Body of pancreas (tissue), 4 donors: ENCODE measurements at regions not wholly inside any gene's neighbourhood (a gene's known extent, or its start where the extent isn't known, plus 50 kb on each side); places are given as distances from the start of the nearest gene placed in this dataset.
A peak's percentile ranks its signal among the peaks of the same experiment; 100 is the strongest.

Source experiments
- ATAC-seq: fragments of 150-250 bp; one replicate; pipeline ENCODE4 v1.9.1; 2016
- DNase-seq, 4 donors: peaks; one replicate each; pipeline ENCODE4 v3.0.0-alpha.2; 2019
- H3K27ac ChIP-seq, 4 donors: fragments of 200-600 bp; sonication (generic); 1 replicate in 3 of 4; 2 replicates in 1 of 4; pipeline versions ENCODE4 v1.5.1 to v1.6.1; 2016 to 2019; ENCODE audit warnings: mild to moderate bottlenecking in 1 of 4, mixed read lengths in 1 of 4, moderate library complexity in 1 of 4
- H3K27me3 ChIP-seq, 2 donors: fragments of 200-600 bp; sonication (generic); one replicate each; pipeline ENCODE4 v1.6.0; 2016; ENCODE audit warnings: mild to moderate bottlenecking in 1 of 2
- H3K36me3 ChIP-seq, 2 donors: fragments of 200-600 bp; sonication (generic); replicated peaks in 1 of 2; 2 replicates each; pipeline ENCODE4 v1.5.1; 2016; ENCODE audit warnings: low read depth in 2 of 2; ENCODE audit not compliant: insufficient read depth in 1 of 2
- H3K4me1 ChIP-seq: fragments of 200-600 bp; sonication (generic); one replicate; pipeline ENCODE4 v1.6.0; 2016
- H3K4me3 ChIP-seq, 2 donors: fragments of 200-600 bp; sonication (generic); 1 replicate in 1 of 2; 2 replicates in 1 of 2; pipeline ENCODE4 v1.5.1; 2016 to 2019
- H3K9me3 ChIP-seq, 3 donors: fragments of 200-600 bp; sonication (generic); 1 replicate in 2 of 3; 2 replicates in 1 of 3; pipeline ENCODE4 v1.5.1; 2016
- POLR2A ChIP-seq, 3 donors: fragments of 450-650 bp; IDR thresholded peaks; one replicate each; pipeline ENCODE4 v1.6.1; 2016; ENCODE audit warnings: antibody characterized with exemption in 3 of 3, mild to moderate bottlenecking in 2 of 3
- WGBS, 2 donors: methylation state at CpG; one replicate each; pipeline ENCODE4 v1.1.5; 2017; 5-methylcytosine and 5-hydroxymethylcytosine counted together
- intact Hi-C: fragments of 100-400 bp; cut with DNase I; formaldehyde crosslinking; loops from one replicate; pipeline ENCODE4 v1.15.1; 2023
- TF ChIP-seq, protein P1 (sequence below), 7 experiments: fragments of 450-650 bp in 4 of 7; fragments of 200-600 bp in 3 of 7; sonication (generic) in 3 of 7; IDR thresholded peaks; one replicate each; pipeline ENCODE4 v1.5.1; 2016 to 2019; ENCODE audit warnings: antibody characterized with exemption in 7 of 7

GRCh38 chr2:118403658-118404451 lies 315.6 kb downstream of the INSIG2 start:
- Histone ChIP-seq H3K27ac (no peak overlapping the region), H3K9me3 (no peaks in the 10 kb centered on the region), H3K27me3 (no peaks in the 10 kb centered on the region), H3K4me1 (no peaks in the 10 kb centered on the region), H3K4me3 (no peak overlapping the region), H3K36me3 (no peaks in the 10 kb centered on the region)
- 64 to 65% methylated on average over 5 of the region's 5 CpGs for WGBS, 2 donors
- TF ChIP-seq, protein P1, sequence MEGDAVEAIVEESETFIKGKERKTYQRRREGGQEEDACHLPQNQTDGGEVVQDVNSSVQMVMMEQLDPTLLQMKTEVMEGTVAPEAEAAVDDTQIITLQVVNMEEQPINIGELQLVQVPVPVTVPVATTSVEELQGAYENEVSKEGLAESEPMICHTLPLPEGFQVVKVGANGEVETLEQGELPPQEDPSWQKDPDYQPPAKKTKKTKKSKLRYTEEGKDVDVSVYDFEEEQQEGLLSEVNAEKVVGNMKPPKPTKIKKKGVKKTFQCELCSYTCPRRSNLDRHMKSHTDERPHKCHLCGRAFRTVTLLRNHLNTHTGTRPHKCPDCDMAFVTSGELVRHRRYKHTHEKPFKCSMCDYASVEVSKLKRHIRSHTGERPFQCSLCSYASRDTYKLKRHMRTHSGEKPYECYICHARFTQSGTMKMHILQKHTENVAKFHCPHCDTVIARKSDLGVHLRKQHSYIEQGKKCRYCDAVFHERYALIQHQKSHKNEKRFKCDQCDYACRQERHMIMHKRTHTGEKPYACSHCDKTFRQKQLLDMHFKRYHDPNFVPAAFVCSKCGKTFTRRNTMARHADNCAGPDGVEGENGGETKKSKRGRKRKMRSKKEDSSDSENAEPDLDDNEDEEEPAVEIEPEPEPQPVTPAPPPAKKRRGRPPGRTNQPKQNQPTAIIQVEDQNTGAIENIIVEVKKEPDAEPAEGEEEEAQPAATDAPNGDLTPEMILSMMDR (IDR thresholded peaks at IDR 0.05) = no peak
- no peak for TF ChIP-seq POLR2A (IDR thresholded peaks at IDR 0.05)
- ATAC-seq (no peak), DNase-seq (no peak)
- intact Hi-C loops = no loop called here

GRCh38 chr2:118388771-118389170 lies 300.5 kb downstream of the INSIG2 start:
- H3K36me3 ChIP-seq = no peaks in the 10 kb centered on the region
- intact Hi-C loops = no loop called here
- no peaks in the 10 kb centered on the region for H3K27me3 ChIP-seq
- 60 to 65% methylated on average over 2 of the region's 2 CpGs for WGBS, 2 donors
- H3K4me3 ChIP-seq = no peak overlapping the region
- TF ChIP-seq, protein P1 (IDR thresholded peaks at IDR 0.05) = no peak
- no peak for TF ChIP-seq POLR2A (IDR thresholded peaks at IDR 0.05)
- peak; percentile 33 for ATAC-seq
- no peak overlapping the region for H3K27ac ChIP-seq
- H3K4me1 ChIP-seq = no peaks in the 10 kb centered on the region
- no peak for DNase-seq
- no peaks in the 10 kb centered on the region for H3K9me3 ChIP-seq

DNA sequence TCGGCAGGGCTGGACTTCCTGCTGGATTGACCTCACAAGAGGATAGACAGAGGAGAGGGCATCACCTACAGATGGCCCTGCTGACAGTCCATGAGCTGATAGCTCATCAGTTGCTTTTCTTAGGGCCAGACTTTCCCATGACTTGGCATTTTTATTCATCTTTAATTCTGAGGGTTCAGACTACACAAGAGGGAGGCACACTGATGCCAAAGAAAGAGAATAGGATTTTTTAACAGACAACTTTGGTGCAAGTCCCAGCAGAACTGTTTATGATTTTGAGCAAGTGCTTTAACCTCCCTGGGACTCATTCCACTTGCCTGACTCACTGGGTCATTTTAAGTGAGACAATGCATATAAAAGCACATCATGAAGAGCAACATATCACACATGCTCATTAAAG lies 299.2 kb downstream of the INSIG2 start:
- no peak overlapping the region for H3K27ac ChIP-seq
- TF ChIP-seq, protein P1 (IDR thresholded peaks at IDR 0.05) = no peak
- TF ChIP-seq POLR2A (IDR thresholded peaks at IDR 0.05) = no peak
- 100% methylated on average over 1 of the region's 1 CpG; no CpG with 5 or more reads in 1 of the 2 donors for WGBS, 2 donors
- intact Hi-C loops = no loop called here
- ATAC-seq (no peak), DNase-seq (no peak)
- H3K36me3 ChIP-seq = no peaks in the 10 kb centered on the region
- H3K9me3 ChIP-seq = no peaks in the 10 kb centered on the region
- H3K4me3 ChIP-seq = no peak overlapping the region
- no peaks in the 10 kb centered on the region for H3K27me3 ChIP-seq
- no peaks in the 10 kb centered on the region for H3K4me1 ChIP-seq

DNA sequence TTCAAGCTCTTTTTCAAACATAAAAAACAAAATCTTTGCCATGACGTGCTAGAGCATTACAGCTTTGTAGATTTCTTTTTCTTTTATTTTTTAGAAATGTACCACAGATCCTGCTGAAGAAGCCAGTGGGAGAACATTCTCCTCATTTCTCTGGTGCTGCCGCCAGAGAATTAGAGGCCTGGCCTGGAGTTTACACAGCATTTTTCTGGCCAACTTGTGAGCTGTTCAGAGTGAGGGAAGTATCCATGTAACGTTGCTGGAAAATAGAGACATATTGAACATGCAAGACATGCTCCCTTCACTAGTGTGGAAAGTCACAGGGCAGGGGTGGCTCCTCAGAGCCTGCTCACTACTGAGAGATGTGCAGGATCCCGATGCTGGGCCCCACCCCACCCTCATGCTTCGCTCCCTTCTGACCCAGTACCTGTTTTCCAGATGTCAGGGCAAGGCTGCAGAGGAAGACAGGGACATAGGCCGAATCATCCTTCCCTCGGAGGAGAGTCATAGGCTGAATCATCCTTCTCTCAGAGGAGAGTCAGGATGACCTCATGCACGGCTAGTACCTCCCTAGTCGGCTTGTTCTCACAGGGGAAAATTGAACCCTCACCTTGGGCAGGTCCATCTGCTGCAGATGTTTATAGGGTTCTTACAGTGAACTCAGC lies 298.5 kb downstream of the INSIG2 start:
- H3K27ac ChIP-seq = no peak overlapping the region
- ATAC-seq (no peak), DNase-seq (no peak)
- intact Hi-C loops = no loop called here
- no peaks in the 10 kb centered on the region for H3K27me3 ChIP-seq
- H3K4me1 ChIP-seq = peaks cover 3% of the 10 kb centered on the region
- H3K4me3 ChIP-seq = no peak overlapping the region
- H3K36me3 ChIP-seq = no peaks in the 10 kb centered on the region
- TF ChIP-seq POLR2A (IDR thresholded peaks at IDR 0.05) = no peak
- TF ChIP-seq, protein P1 (IDR thresholded peaks at IDR 0.05) = no peak
- WGBS, 2 donors = 79 to 85% methylated on average over 9 of the region's 9 CpGs
- H3K9me3 ChIP-seq = no peaks in the 10 kb centered on the region
